GM12873 (cell line): ENCODE measurements at regions not wholly inside any gene's neighbourhood (a gene's known extent, or its start where the extent isn't known, plus 50 kb on each side); places are given as distances from the start of the nearest gene placed in this dataset.

ENCODE experiments used
- CTCF ChIP-seq: IDR thresholded peaks from 2 replicates; pipeline ENCODE4 v1.5.1; 2012; ENCODE audit warnings: low read depth, mild to moderate bottlenecking, moderate library complexity, low read length, control low read depth; ENCODE audit not compliant: insufficient read depth; ENCODE audit errors: missing control alignments

- no peak for TF ChIP-seq CTCF
These were observed 411.8 kb downstream of the MMUT start for GRCh38 chr6:49051281-49051680.

- no peak for TF ChIP-seq CTCF
These were observed 412.5 kb downstream of the MMUT start for GRCh38 chr6:49050584-49050983.

- TF ChIP-seq CTCF, result no peak
These were observed 424.7 kb downstream of the MMUT start for GRCh38 chr6:49038294-49038822.

- no peak for TF ChIP-seq CTCF
These were observed 432.6 kb downstream of the MMUT start for GRCh38 chr6:49030251-49031020.

- no peak for TF ChIP-seq CTCF
These were observed 435.4 kb downstream of the MMUT start for GRCh38 chr6:49027644-49028043.

GRCh38 chr6:49025273-49026240, 437.5 kb downstream of the MMUT start:
- TF ChIP-seq CTCF, result no peak

GRCh38 chr6:49004801-49005200, 458.3 kb downstream of the MMUT start:
- TF ChIP-seq CTCF, result no peak
